Natural killer cell treated with Interleukin-12 subunit alpha and Interleukin-12 subunit beta and Interleukin-15 and Interleukin-18, amount 100 ng/mL, for 72 hours (primary cell): ENCODE measurements at regions not wholly inside any gene's neighbourhood (a gene's known extent, or its start where the extent isn't known, plus 50 kb on each side); places are given as distances from the start of the nearest gene placed in this dataset.
"Not testable (repeated sequence)": the region's sequence is repeated elsewhere in the genome, so short reads cannot be mapped to it uniquely, and the experiment has no call there.

Source experiments
- ATAC-seq, 2 donors: fragments of 150-1000 bp; cut with Tn5 transposase in 1 of 2; sonication (Bioruptor Pico), chemical (Tn5 transposase) in 1 of 2; 2 replicates each; pipeline ENCODE4 v1.10.0; 2021
- DNase-seq: peaks from one replicate; pipeline ENCODE4 v3.0.0; 2022; ENCODE audit warnings: low spot score
- H3K27ac Mint-ChIP-seq, 2 donors: 1 replicate in 1 of 2; 2 replicates in 1 of 2; pipeline ENCODE4 v1.8.0; 2022; ENCODE audit warnings: mixed read lengths in 2 of 2, mild to moderate bottlenecking in 1 of 2, moderate library complexity in 1 of 2
- H3K27me3 Mint-ChIP-seq, 2 donors: 1 replicate in 1 of 2; 2 replicates in 1 of 2; pipeline ENCODE4 v1.8.0; 2022; ENCODE audit warnings: mixed read lengths in 2 of 2
- H3K36me3 Mint-ChIP-seq: one replicate; pipeline ENCODE4 v1.8.0; 2022; ENCODE audit warnings: mixed read lengths
- H3K4me1 Mint-ChIP-seq, 2 donors: 1 replicate in 1 of 2; 2 replicates in 1 of 2; pipeline ENCODE4 v1.8.0; 2022; ENCODE audit warnings: low read depth in 2 of 2, mixed read lengths in 2 of 2, mild to moderate bottlenecking in 1 of 2
- H3K4me3 Mint-ChIP-seq: one replicate; pipeline ENCODE4 v1.8.0; 2022; ENCODE audit warnings: mixed read lengths
- H3K9me3 Mint-ChIP-seq: 2 replicates; pipeline ENCODE4 v1.8.0; 2022; ENCODE audit warnings: mixed read lengths

GRCh38 chr17:63293323-63294075 lies 152.6 kb downstream of the CYB561 start:
- peaks cover 0 to 5% of the 10 kb centered on the region in 2 donors for H3K4me1 Mint-ChIP-seq
- H3K9me3 Mint-ChIP-seq: peaks cover 5% of the 10 kb centered on the region
- no peak overlapping the region for H3K4me3 Mint-ChIP-seq
- no peak overlapping the region for H3K27ac Mint-ChIP-seq
- no peaks in the 10 kb centered on the region for H3K27me3 Mint-ChIP-seq
- H3K36me3 Mint-ChIP-seq: peaks cover 32% of the 10 kb centered on the region
- DNase-seq (no peak), ATAC-seq (no peak)

GRCh38 chr17:63294776-63295175 lies 151.3 kb downstream of the CYB561 start:
- Mint-ChIP-seq H3K27me3 (no peaks in the 10 kb centered on the region), H3K4me3 (no peak overlapping the region), H3K36me3 (peaks cover 26% of the 10 kb centered on the region), H3K27ac (no peak overlapping the region), H3K9me3 (peaks cover 8% of the 10 kb centered on the region), H3K4me1 (peaks cover 0 to 5% of the 10 kb centered on the region in 2 donors)
- DNase-seq: no peak
- no peak for ATAC-seq

- no peaks in the 10 kb centered on the region for H3K27me3 Mint-ChIP-seq
- H3K4me3 Mint-ChIP-seq: no peak overlapping the region
- peaks cover 26% of the 10 kb centered on the region for H3K36me3 Mint-ChIP-seq
- H3K4me1 Mint-ChIP-seq: peaks cover 0 to 5% of the 10 kb centered on the region in 2 donors
- DNase-seq: no peak
- peaks cover 8% of the 10 kb centered on the region for H3K9me3 Mint-ChIP-seq
- no peak for ATAC-seq
- no peak overlapping the region for H3K27ac Mint-ChIP-seq
Measured at GRCh38 chr17:63295288-63295687, 150.8 kb downstream of the CYB561 start.

GRCh38 chr17:63295839-63296590 lies 150.1 kb downstream of the CYB561 start:
- DNase-seq (no peak), ATAC-seq (no peak)
- H3K4me3 Mint-ChIP-seq: no peak overlapping the region
- H3K27me3 Mint-ChIP-seq: no peaks in the 10 kb centered on the region
- peaks cover 26% of the 10 kb centered on the region for H3K36me3 Mint-ChIP-seq
- peaks cover 8% of the 10 kb centered on the region for H3K9me3 Mint-ChIP-seq
- H3K4me1 Mint-ChIP-seq: peaks cover 0 to 5% of the 10 kb centered on the region in 2 donors
- no peak overlapping the region for H3K27ac Mint-ChIP-seq

- ATAC-seq, H3K27me3 Mint-ChIP-seq, H3K4me3 Mint-ChIP-seq, H3K27ac Mint-ChIP-seq, DNase-seq: not testable (repeated sequence)
- peaks cover 8 to 11% of the 10 kb centered on the region in 2 donors for H3K4me1 Mint-ChIP-seq
- H3K36me3 Mint-ChIP-seq: peaks cover 46% of the 10 kb centered on the region
- H3K9me3 Mint-ChIP-seq: peaks cover 11% of the 10 kb centered on the region
Measured at GRCh38 chr17:63298916-63299315, 147.2 kb downstream of the CYB561 start.

GRCh38 chr17:63304704-63305261 lies 141.3 kb downstream of the CYB561 start:
- Mint-ChIP-seq H3K27me3 (no peaks in the 10 kb centered on the region), H3K9me3 (peaks cover 3% of the 10 kb centered on the region), H3K36me3 (peaks cover 21% of the 10 kb centered on the region), H3K27ac (no peak overlapping the region), H3K4me1 (peaks cover 11 to 16% of the 10 kb centered on the region in 2 donors), H3K4me3 (no peak overlapping the region)
- no peak for DNase-seq
- ATAC-seq: no peak

GRCh38 chr17:63305857-63306256 lies 140.2 kb downstream of the CYB561 start:
- no peaks in the 10 kb centered on the region for H3K27me3 Mint-ChIP-seq
- no peak overlapping the region for H3K27ac Mint-ChIP-seq
- peaks cover 3% of the 10 kb centered on the region for H3K9me3 Mint-ChIP-seq
- peaks cover 21% of the 10 kb centered on the region for H3K36me3 Mint-ChIP-seq
- no peak overlapping the region for H3K4me3 Mint-ChIP-seq
- ATAC-seq (no peak), DNase-seq (no peak)
- H3K4me1 Mint-ChIP-seq: peaks cover 11 to 18% of the 10 kb centered on the region in 2 donors

GRCh38 chr17:63306855-63307254 lies 139.3 kb downstream of the CYB561 start:
- peaks cover 15 to 20% of the 10 kb centered on the region in 2 donors for H3K4me1 Mint-ChIP-seq
- DNase-seq (no peak), ATAC-seq (no peak)
- H3K27ac Mint-ChIP-seq: no peak overlapping the region
- peaks cover 18% of the 10 kb centered on the region for H3K36me3 Mint-ChIP-seq
- H3K27me3 Mint-ChIP-seq: no peaks in the 10 kb centered on the region
- H3K9me3 Mint-ChIP-seq: peaks cover under 1% of the 10 kb centered on the region
- H3K4me3 Mint-ChIP-seq: no peak overlapping the region

- H3K4me3 Mint-ChIP-seq: no peak overlapping the region
- ATAC-seq: no peak
Measured at GRCh38 chr17:63308272-63308671, 137.8 kb downstream of the CYB561 start.

GRCh38 chr17:63309021-63309420 lies 137.1 kb downstream of the CYB561 start:
- Mint-ChIP-seq H3K9me3 (no peaks in the 10 kb centered on the region), H3K4me1 (peaks cover 7 to 20% of the 10 kb centered on the region in 2 donors), H3K4me3 (no peak overlapping the region), H3K36me3 (peaks cover under 1% of the 10 kb centered on the region), H3K27me3 (no peaks in the 10 kb centered on the region), H3K27ac (peak overlapping the region in 1 of 2 donors; percentile 13)
- no peak for DNase-seq
- ATAC-seq: no peak

More at GRCh38 chr17:63308272-63308671, 137.8 kb downstream of the CYB561 start:
- peaks cover 11 to 20% of the 10 kb centered on the region in 2 donors for H3K4me1 Mint-ChIP-seq
- no peaks in the 10 kb centered on the region for H3K27me3 Mint-ChIP-seq
- no peak overlapping the region for H3K27ac Mint-ChIP-seq
- DNase-seq: no peak
- H3K36me3 Mint-ChIP-seq: peaks cover 8% of the 10 kb centered on the region
- no peaks in the 10 kb centered on the region for H3K9me3 Mint-ChIP-seq

- no peaks in the 10 kb centered on the region for H3K27me3 Mint-ChIP-seq
- ATAC-seq (no peak), DNase-seq (no peak)
- peak overlapping the region; percentile 6 to 58 for H3K27ac Mint-ChIP-seq
- peak overlapping the region; percentile 52 for H3K4me3 Mint-ChIP-seq
- H3K9me3 Mint-ChIP-seq: no peaks in the 10 kb centered on the region
- H3K36me3 Mint-ChIP-seq: peaks cover 5% of the 10 kb centered on the region
- H3K4me1 Mint-ChIP-seq: peaks cover 7 to 11% of the 10 kb centered on the region in 2 donors
Measured at GRCh38 chr17:63311416-63311937, 134.6 kb downstream of the CYB561 start.

GRCh38 chr17:63314761-63315160 lies 131.3 kb downstream of the CYB561 start:
- no peaks in the 10 kb centered on the region for H3K9me3 Mint-ChIP-seq
- DNase-seq (no peak), ATAC-seq (no peak)
- H3K4me3 Mint-ChIP-seq: no peak overlapping the region
- peaks cover 5% of the 10 kb centered on the region for H3K36me3 Mint-ChIP-seq
- H3K4me1 Mint-ChIP-seq: peaks cover 7 to 8% of the 10 kb centered on the region in 2 donors
- no peaks in the 10 kb centered on the region for H3K27me3 Mint-ChIP-seq
- H3K27ac Mint-ChIP-seq: no peak overlapping the region

GRCh38 chr17:63316100-63316499 lies 130.0 kb downstream of the CYB561 start:
- H3K27ac Mint-ChIP-seq: no peak overlapping the region
- DNase-seq (no peak), ATAC-seq (no peak)
- H3K27me3 Mint-ChIP-seq: no peaks in the 10 kb centered on the region
- H3K4me3 Mint-ChIP-seq: no peak overlapping the region
- no peaks in the 10 kb centered on the region for H3K9me3 Mint-ChIP-seq
- peaks cover 5 to 7% of the 10 kb centered on the region in 2 donors for H3K4me1 Mint-ChIP-seq
- peaks cover 9% of the 10 kb centered on the region for H3K36me3 Mint-ChIP-seq
